Heart left ventricle (tissue), 13 donors: ENCODE measurements at regions not wholly inside any gene's neighbourhood (a gene's known extent, or its start where the extent isn't known, plus 50 kb on each side); places are given as distances from the start of the nearest gene placed in this dataset.

ENCODE experiments used
- POLR2A ChIP-seq, 2 donors: fragments of 450-650 bp; IDR thresholded peaks; one replicate each; pipeline ENCODE4 v1.6.1; 2017; ENCODE audit warnings: antibody characterized with exemption in 2 of 2, mild to moderate bottlenecking in 2 of 2, moderate library complexity in 2 of 2
- TF ChIP-seq, protein P1 (sequence below), 12 donors: fragments of 200-600 bp; sonication (generic) in 4 of 12; IDR thresholded peaks; one replicate each; pipeline versions ENCODE4 v1.5.0 to v1.8.0; 2018 to 2022; ENCODE audit warnings: antibody characterized with exemption in 12 of 12, mild to moderate bottlenecking in 5 of 12
- donor health status: ischemic (EF 13 %, LVEDD 7.1; RV severe dilation, severe dysfunction).
- donor health status: DM: no; HTN: yes; CAD: no.
- donor health status: DM: no; HTN: no; CAD: no.
- donor health status: ischemic (EF 25% LVEDD 6.9; RV normal size, moderate dysfunction).
- donor health status: ischemic (EF 25% LVEDD 5.7; RV mildly dilated, moderate dysfunction).
- donor health status: ischemic (EF 35%, LVEDD 5.7; RV mildly dilated, moderate dysfunction).
- donor health status: nonischemic (EF 11% LVEDD 7.7; RV severe dilation, severe dysfunction).
- donor health status: DM: yes; HTN: yes; CAD: no.
- donor health status: PGD.
- donor health status: ischemic (EF 29% LVEDD 5.4; RV normal size, mild dysfunction).
- donor health status: nonischemic (EF 23%, LVEDD 6.1; RV moderate dilation, normal function).

- TF ChIP-seq, protein P1, sequence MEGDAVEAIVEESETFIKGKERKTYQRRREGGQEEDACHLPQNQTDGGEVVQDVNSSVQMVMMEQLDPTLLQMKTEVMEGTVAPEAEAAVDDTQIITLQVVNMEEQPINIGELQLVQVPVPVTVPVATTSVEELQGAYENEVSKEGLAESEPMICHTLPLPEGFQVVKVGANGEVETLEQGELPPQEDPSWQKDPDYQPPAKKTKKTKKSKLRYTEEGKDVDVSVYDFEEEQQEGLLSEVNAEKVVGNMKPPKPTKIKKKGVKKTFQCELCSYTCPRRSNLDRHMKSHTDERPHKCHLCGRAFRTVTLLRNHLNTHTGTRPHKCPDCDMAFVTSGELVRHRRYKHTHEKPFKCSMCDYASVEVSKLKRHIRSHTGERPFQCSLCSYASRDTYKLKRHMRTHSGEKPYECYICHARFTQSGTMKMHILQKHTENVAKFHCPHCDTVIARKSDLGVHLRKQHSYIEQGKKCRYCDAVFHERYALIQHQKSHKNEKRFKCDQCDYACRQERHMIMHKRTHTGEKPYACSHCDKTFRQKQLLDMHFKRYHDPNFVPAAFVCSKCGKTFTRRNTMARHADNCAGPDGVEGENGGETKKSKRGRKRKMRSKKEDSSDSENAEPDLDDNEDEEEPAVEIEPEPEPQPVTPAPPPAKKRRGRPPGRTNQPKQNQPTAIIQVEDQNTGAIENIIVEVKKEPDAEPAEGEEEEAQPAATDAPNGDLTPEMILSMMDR (IDR thresholded peaks at IDR 0.05): no peak
- TF ChIP-seq POLR2A (IDR thresholded peaks at IDR 0.05): no peak
Observed at GRCh38 chr3:168998792-168999191, 664.7 kb downstream of the MECOM start.
